ENCODE measurements at regions not wholly inside any gene's neighbourhood (a gene's known extent, or its start where the extent isn't known, plus 50 kb on each side); places are given as distances from the start of the nearest gene placed in this dataset.

- no peak for DNase-seq (ENCODE audit: low read depth in 1 of 2, low spot score in 1 of 2)
- H3K4me1 ChIP-seq, result no peaks in the 10 kb centered on the region
- ChIA-PET CTCF (no interaction called here), POLR2A (no interaction called here)
- H3K4me3 ChIP-seq, result no peak overlapping the region
- ATAC-seq, result no peak
- peaks cover 4% of the 10 kb centered on the region; the same call in 1 of the 3 replicates for H3K9me3 ChIP-seq
- no peak for FAIRE-seq
- TF ChIP-seq HOXA7 (CRISPR knock-in tag; IDR thresholded peaks at IDR 0.05), result no peak
- 14% methylated on average over 2 of the region's 2 CpGs for WGBS (ENCODE audit: missing lambda C conversion rate)
- H3K4me2 ChIP-seq, result no peak overlapping the region
- no peak overlapping the region for H3K27ac ChIP-seq
Measured at GRCh38 chr2:123692121-123692520, 333.0 kb upstream of the CNTNAP5 start.

- no peak overlapping the region for H3K27ac ChIP-seq
- 5% methylated on average over 1 of the region's 1 CpG for WGBS (ENCODE audit: missing lambda C conversion rate)
- no peak for ATAC-seq
- H3K9me3 ChIP-seq, result peaks cover 4% of the 10 kb centered on the region; the same call in 1 of the 3 replicates
- H3K4me3 ChIP-seq, result no peak overlapping the region
- CTCF ChIA-PET, result no interaction called here
- POLR2A ChIA-PET, result no interaction called here
- no peak for TF ChIP-seq CBX2 (IDR thresholded peaks at IDR 0.05; ENCODE audit: borderline replicate concordance, low read depth)
- H3K4me2 ChIP-seq, result no peak overlapping the region
- no peaks in the 10 kb centered on the region for H3K4me1 ChIP-seq
- FAIRE-seq, result no peak
- DNase-seq (ENCODE audit: low read depth in 1 of 2, low spot score in 1 of 2), result no peak
Measured at GRCh38 chr2:123693836-123694235, 331.3 kb upstream of the CNTNAP5 start.

GRCh38 chr2:123695426-123695825 is 329.7 kb upstream of the CNTNAP5 start:
- H3K4me3 ChIP-seq, result no peak overlapping the region
- ChIA-PET POLR2A (no interaction called here), CTCF (no interaction called here)
- H3K4me2 ChIP-seq, result no peak overlapping the region
- WGBS (ENCODE audit: missing lambda C conversion rate), result 3% methylated on average over 4 of the region's 4 CpGs
- ATAC-seq, result no peak
- H3K4me1 ChIP-seq, result no peaks in the 10 kb centered on the region
- FAIRE-seq, result no peak
- 0 out of 3 replicates have a peak, but pooled peaks cover 4% of the 10 kb centered on the region for H3K9me3 ChIP-seq
- H3K27ac ChIP-seq, result no peak overlapping the region
- no peak for DNase-seq (ENCODE audit: low read depth in 1 of 2, low spot score in 1 of 2)
- TF ChIP-seq BHLHE40 (IDR thresholded peaks at IDR 0.05; ENCODE audit: low read depth, low read length) (no peak), RAD21 (conservative IDR thresholded peaks at IDR 0.05 in 1 of 2, IDR thresholded peaks at IDR 0.05 in 1 of 2) (no peak), KDM5A (IDR thresholded peaks at IDR 0.05) (no peak), JUN (IDR thresholded peaks at IDR 0.05) (no peak), MAX (IDR thresholded peaks at IDR 0.05) (no peak)
- TF ChIP-seq, protein P1, sequence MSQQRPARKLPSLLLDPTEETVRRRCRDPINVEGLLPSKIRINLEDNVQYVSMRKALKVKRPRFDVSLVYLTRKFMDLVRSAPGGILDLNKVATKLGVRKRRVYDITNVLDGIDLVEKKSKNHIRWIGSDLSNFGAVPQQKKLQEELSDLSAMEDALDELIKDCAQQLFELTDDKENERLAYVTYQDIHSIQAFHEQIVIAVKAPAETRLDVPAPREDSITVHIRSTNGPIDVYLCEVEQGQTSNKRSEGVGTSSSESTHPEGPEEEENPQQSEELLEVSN (IDR thresholded peaks at IDR 0.05; ENCODE audit: borderline replicate concordance, low read depth), result no peak

GRCh38 chr2:123696021-123696420 is 329.1 kb upstream of the CNTNAP5 start:
- 0% methylated on average over 4 of the region's 4 CpGs for WGBS (ENCODE audit: missing lambda C conversion rate)
- H3K9me3 ChIP-seq, result 0 out of 3 replicates have a peak, but pooled peaks cover 4% of the 10 kb centered on the region
- TF ChIP-seq, protein P2, sequence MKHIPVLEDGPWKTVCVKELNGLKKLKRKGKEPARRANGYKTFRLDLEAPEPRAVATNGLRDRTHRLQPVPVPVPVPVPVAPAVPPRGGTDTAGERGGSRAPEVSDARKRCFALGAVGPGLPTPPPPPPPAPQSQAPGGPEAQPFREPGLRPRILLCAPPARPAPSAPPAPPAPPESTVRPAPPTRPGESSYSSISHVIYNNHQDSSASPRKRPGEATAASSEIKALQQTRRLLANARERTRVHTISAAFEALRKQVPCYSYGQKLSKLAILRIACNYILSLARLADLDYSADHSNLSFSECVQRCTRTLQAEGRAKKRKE (CRISPR knock-in tag; IDR thresholded peaks at IDR 0.05; ENCODE audit: low read depth), result no peak
- TF ChIP-seq ZSCAN20 (CRISPR knock-in tag; IDR thresholded peaks at IDR 0.05) (no peak), JUN (IDR thresholded peaks at IDR 0.05) (no peak), EHF (CRISPR knock-in tag; IDR thresholded peaks at IDR 0.05) (no peak), RAD21 (conservative IDR thresholded peaks at IDR 0.05 in 1 of 2, IDR thresholded peaks at IDR 0.05 in 1 of 2) (no peak), NFE2L2 (conservative IDR thresholded peaks at IDR 0.05; ENCODE audit: low read length) (no peak), SMC3 (IDR thresholded peaks at IDR 0.05) (no peak), CHD2 (IDR thresholded peaks at IDR 0.05; ENCODE audit: low read length, partially characterized antibody) (no peak), NR3C1 (IDR thresholded peaks at IDR 0.05) (no peak)
- CTCF ChIA-PET, result no interaction called here
- no peaks in the 10 kb centered on the region for H3K4me1 ChIP-seq
- ATAC-seq (no peak), FAIRE-seq (no peak), DNase-seq (ENCODE audit: low read depth in 1 of 2, low spot score in 1 of 2) (no peak)
- POLR2A ChIA-PET, result no interaction called here
- H3K4me2 ChIP-seq, result no peak overlapping the region
- H3K4me3 ChIP-seq, result no peak overlapping the region
- H3K27ac ChIP-seq, result no peak overlapping the region

DNA sequence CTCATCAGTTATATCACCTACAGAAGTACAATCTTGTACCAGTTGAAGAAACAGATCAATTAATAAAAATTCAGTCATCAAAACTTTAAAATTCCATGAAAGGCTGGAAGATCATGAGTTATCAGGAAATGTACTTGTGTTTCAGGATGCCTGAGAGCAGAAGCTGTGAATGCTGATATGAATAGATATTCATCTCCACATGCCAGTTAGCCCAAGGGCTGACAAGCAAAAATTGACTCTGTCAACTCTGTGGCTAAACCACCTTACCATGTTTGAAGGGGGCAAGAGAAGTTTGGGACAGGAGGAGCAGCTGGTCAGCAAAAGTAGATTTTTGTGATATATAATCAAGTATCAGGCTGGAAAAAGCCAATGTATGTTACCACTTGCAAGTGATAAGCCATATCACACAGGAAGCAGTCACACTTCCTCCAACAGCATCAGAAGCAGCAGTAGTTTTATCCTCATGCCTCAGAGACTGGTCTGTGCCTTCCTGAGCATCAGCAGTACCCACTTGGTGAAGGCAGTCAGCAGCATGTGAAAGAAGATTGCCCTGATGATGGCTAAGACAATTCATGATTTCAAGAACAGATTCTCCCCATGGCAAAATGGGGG is 328.2 kb upstream of the CNTNAP5 start:
- DNase-seq (ENCODE audit: low read depth in 1 of 2, low spot score in 1 of 2) (no peak), FAIRE-seq (no peak), ATAC-seq (no peak)
- CTCF ChIA-PET, result no interaction called here
- H3K9me3 ChIP-seq, result 0 out of 3 replicates have a peak, but pooled peaks cover under 1% of the 10 kb centered on the region
- H3K4me3 ChIP-seq, result no peak overlapping the region
- no peak overlapping the region for H3K4me2 ChIP-seq
- no peaks in the 10 kb centered on the region for H3K4me1 ChIP-seq
- POLR2A ChIA-PET, result no interaction called here
- H3K27ac ChIP-seq, result no peak overlapping the region
- TF ChIP-seq EHMT2 (IDR thresholded peaks at IDR 0.05; ENCODE audit: low read depth) (no peak), FOSB (CRISPR knock-in tag; IDR thresholded peaks at IDR 0.05) (no peak), ZFP36 (IDR thresholded peaks at IDR 0.05; ENCODE audit: borderline replicate concordance, partially characterized antibody) (no peak), MYC (IDR thresholded peaks at IDR 0.05; ENCODE audit: borderline replicate concordance, low read length) (no peak), RAD21 (conservative IDR thresholded peaks at IDR 0.05 in 1 of 2, IDR thresholded peaks at IDR 0.05 in 1 of 2) (no peak), MAFK (IDR thresholded peaks at IDR 0.05; ENCODE audit: partially characterized antibody) (no peak), MAX (IDR thresholded peaks at IDR 0.05) (no peak), RFX5 (IDR thresholded peaks at IDR 0.05) (no peak), FOXS1 (CRISPR knock-in tag; IDR thresholded peaks at IDR 0.05) (no peak), TP53 (CRISPR knock-in tag; IDR thresholded peaks at IDR 0.05) (no peak), SREBF2 (IDR thresholded peaks at IDR 0.05) (no peak), NFE2L2 (conservative IDR thresholded peaks at IDR 0.05; ENCODE audit: low read length) (no peak)
- TF ChIP-seq, protein P3, sequence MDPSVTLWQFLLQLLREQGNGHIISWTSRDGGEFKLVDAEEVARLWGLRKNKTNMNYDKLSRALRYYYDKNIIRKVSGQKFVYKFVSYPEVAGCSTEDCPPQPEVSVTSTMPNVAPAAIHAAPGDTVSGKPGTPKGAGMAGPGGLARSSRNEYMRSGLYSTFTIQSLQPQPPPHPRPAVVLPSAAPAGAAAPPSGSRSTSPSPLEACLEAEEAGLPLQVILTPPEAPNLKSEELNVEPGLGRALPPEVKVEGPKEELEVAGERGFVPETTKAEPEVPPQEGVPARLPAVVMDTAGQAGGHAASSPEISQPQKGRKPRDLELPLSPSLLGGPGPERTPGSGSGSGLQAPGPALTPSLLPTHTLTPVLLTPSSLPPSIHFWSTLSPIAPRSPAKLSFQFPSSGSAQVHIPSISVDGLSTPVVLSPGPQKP (IDR thresholded peaks at IDR 0.05; ENCODE audit: low read depth, low read length), result no peak
